GM18909 (cell line): ENCODE measurements at regions not wholly inside any gene's neighbourhood (a gene's known extent, or its start where the extent isn't known, plus 50 kb on each side); places are given as distances from the start of the nearest gene placed in this dataset.
"Not testable (repeated sequence)": the region's sequence is repeated elsewhere in the genome, so short reads cannot be mapped to it uniquely, and the experiment has no call there.

Experiments used
- ATAC-seq: cut with Tn5 transposase; IDR thresholded peaks from one replicate; pipeline ENCODE4 v1.9.1; 2021; ENCODE audit warnings: mild to moderate bottlenecking; ENCODE audit not compliant: unreplicated experiment, poor library complexity

GRCh38 chr5:122515210-122515609 lies 203.2 kb downstream of the SNCAIP start:
- not testable (repeated sequence) for ATAC-seq

- ATAC-seq, result peak; percentile 73
Measured at GRCh38 chr5:122515709-122516431, 203.8 kb downstream of the SNCAIP start.

GRCh38 chr5:122516432-122516743 lies 204.4 kb downstream of the SNCAIP start:
- no peak for ATAC-seq

- ATAC-seq, result no peak
Measured at GRCh38 chr5:122517091-122517490, 205.1 kb downstream of the SNCAIP start.

- ATAC-seq, result no peak
Measured at GRCh38 chr5:122523776-122524175, 211.7 kb downstream of the SNCAIP start.

- no peak for ATAC-seq
Measured at GRCh38 chr5:122527547-122527946, 215.5 kb downstream of the SNCAIP start.

- ATAC-seq, result no peak
Measured at GRCh38 chr5:122532035-122532434, 220.0 kb downstream of the SNCAIP start.

- no peak for ATAC-seq
Measured at GRCh38 chr5:122533825-122534224, 221.8 kb downstream of the SNCAIP start.

- no peak for ATAC-seq
Measured at GRCh38 chr5:122534829-122535228, 222.8 kb downstream of the SNCAIP start.

- ATAC-seq, result no peak
Measured at GRCh38 chr5:122541388-122541787, 229.4 kb downstream of the SNCAIP start.

- no peak for ATAC-seq
Measured at GRCh38 chr5:122545986-122546385, 228.9 kb upstream of the SNX2 start.

- ATAC-seq, result no peak
Measured at GRCh38 chr5:122547219-122547618, 227.7 kb upstream of the SNX2 start.

- ATAC-seq, result no peak
Measured at GRCh38 chr5:122547669-122548068, 227.2 kb upstream of the SNX2 start.

- no peak for ATAC-seq
Measured at GRCh38 chr5:122559676-122560075, 215.2 kb upstream of the SNX2 start.

GRCh38 chr5:122561209-122561608 lies 213.7 kb upstream of the SNX2 start:
- ATAC-seq, result no peak

GRCh38 chr5:122565331-122565730 lies 209.5 kb upstream of the SNX2 start:
- ATAC-seq, result no peak

GRCh38 chr5:122576256-122577016 lies 198.4 kb upstream of the SNX2 start:
- ATAC-seq, result no peak

- no peak for ATAC-seq
Measured at GRCh38 chr5:122581629-122582028, 193.3 kb upstream of the SNX2 start.

- ATAC-seq, result no peak
Measured at GRCh38 chr5:122584411-122585300, 190.2 kb upstream of the SNX2 start.

GRCh38 chr5:122585371-122585770 lies 189.5 kb upstream of the SNX2 start:
- ATAC-seq, result no peak

- ATAC-seq, result no peak
Measured at GRCh38 chr5:122586351-122586750, 188.5 kb upstream of the SNX2 start.
